ENCODE measurements at regions not wholly inside any gene's neighbourhood (a gene's known extent, or its start where the extent isn't known, plus 50 kb on each side); places are given as distances from the start of the nearest gene placed in this dataset.

- TF ChIP-seq, protein P1, sequence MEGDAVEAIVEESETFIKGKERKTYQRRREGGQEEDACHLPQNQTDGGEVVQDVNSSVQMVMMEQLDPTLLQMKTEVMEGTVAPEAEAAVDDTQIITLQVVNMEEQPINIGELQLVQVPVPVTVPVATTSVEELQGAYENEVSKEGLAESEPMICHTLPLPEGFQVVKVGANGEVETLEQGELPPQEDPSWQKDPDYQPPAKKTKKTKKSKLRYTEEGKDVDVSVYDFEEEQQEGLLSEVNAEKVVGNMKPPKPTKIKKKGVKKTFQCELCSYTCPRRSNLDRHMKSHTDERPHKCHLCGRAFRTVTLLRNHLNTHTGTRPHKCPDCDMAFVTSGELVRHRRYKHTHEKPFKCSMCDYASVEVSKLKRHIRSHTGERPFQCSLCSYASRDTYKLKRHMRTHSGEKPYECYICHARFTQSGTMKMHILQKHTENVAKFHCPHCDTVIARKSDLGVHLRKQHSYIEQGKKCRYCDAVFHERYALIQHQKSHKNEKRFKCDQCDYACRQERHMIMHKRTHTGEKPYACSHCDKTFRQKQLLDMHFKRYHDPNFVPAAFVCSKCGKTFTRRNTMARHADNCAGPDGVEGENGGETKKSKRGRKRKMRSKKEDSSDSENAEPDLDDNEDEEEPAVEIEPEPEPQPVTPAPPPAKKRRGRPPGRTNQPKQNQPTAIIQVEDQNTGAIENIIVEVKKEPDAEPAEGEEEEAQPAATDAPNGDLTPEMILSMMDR (IDR thresholded peaks at IDR 0.05; ENCODE audit: low read length), result no peak
- TF ChIP-seq EZH2 (IDR thresholded peaks at IDR 0.05; ENCODE audit: borderline replicate concordance, low read length), result no peak
Measured at GRCh38 chr2:239494578-239494977, 93.8 kb upstream of the HDAC4 start.

Measured in OCI-LY1 (cell line).